ENCODE measurements at regions not wholly inside any gene's neighbourhood (a gene's known extent, or its start where the extent isn't known, plus 50 kb on each side); places are given as distances from the start of the nearest gene placed in this dataset.
"Not testable (repeated sequence)": the region's sequence is repeated elsewhere in the genome, so short reads cannot be mapped to it uniquely, and the experiment has no call there.

DNA sequence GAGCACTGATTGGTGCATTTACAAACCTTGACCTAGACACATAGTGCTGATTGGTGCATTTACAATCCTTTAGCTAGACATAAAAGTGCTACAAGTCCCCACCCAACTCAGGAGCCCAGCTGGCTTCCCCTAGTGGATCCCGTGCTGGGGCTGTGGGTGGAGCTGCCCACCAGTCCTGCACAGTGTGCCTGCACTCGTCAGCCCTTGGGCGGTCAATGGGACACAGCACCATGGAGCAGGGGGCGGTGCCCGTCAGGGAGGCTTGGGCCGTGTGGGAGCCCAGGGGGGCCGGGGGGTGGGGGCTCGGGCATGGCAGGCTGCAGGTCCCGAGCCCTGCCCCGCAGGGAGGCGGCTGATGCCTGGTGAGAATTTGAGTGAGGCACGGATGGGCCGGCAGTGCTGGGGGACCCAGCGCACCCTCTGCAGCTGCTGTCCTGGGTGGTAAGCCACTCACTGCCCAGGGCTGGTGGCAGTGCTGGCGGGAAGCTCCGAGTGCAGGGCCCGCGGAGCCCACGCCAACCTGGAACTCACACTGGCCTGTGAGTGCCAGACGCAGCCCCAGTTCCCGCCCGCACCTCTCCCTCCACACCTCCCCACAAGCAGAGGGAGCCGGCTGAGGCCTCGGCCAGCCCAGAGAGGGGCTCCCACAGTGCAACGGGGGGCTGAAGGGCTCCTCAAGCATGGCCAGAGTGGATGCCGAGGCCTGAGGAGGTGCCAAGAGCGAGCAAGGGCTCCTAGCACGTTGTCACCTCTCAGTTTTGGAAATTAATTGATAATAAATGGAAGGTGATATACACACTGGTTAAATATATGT lies 207.7 kb downstream of the RAP2B start:
- no peak for DNase-seq (ENCODE audit: extremely low read depth in 1 of 2, low read depth in 1 of 2)

DNA sequence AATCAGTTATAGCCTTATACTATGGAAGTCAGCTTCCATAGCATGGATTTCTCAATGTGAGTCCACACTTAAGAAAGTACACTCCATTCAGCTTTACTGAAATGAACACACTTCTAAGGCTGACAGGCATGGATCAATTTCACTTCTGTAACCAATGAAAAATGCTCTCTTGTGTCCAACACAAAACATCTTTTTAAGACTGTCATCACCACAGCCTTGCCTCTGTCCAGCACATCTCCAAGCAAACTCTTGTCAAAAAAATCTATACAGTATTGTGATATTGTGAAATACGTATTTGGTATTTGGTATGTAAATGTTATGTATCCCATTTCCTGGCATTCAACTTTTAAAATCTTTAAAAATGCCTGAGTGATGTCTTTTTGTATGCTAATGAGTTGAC lies 208.7 kb downstream of the RAP2B start:
- DNase-seq (ENCODE audit: extremely low read depth in 1 of 2, low read depth in 1 of 2), result no peak

DNA sequence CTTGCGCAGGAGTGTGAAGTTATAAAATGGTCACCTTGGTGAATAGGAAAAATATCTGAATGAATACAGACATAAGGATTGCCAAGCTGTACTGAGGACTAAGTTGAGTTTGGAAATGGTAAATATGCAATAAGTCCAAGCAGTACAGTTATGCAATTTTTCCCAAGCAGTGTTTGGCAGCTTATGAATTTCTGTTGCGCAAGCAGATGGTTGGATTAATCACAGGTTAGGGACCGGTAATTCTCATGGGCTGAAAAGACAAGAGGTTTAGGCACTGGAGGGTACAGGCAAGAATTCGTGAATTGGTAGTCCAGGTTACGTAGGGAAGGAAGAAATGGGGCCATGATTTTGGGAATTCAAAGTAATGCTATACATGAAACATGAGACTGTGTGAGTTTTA lies 210.3 kb downstream of the RAP2B start:
- no peak for DNase-seq (ENCODE audit: extremely low read depth in 1 of 2, low read depth in 1 of 2)

DNA sequence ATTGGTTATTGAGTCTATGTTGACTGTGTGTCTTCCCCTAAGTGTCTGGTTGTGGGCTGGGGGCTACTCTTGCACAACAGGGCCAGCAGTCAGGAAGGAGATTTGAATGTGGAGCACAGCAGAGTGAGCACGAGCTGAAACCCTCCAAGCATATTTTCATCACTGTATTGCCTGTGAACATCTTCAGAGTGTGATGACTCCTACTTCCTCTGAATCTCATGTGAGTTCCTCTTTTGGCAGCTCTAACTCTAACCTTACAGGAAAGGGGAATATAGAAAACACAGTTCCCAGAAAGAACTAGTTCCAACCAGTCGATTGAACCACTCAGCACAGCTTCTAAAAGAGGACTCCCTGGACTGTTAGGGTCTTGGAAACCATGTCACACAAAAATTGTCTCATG lies 211.6 kb downstream of the RAP2B start:
- no peak for DNase-seq (ENCODE audit: extremely low read depth in 1 of 2, low read depth in 1 of 2)

DNA sequence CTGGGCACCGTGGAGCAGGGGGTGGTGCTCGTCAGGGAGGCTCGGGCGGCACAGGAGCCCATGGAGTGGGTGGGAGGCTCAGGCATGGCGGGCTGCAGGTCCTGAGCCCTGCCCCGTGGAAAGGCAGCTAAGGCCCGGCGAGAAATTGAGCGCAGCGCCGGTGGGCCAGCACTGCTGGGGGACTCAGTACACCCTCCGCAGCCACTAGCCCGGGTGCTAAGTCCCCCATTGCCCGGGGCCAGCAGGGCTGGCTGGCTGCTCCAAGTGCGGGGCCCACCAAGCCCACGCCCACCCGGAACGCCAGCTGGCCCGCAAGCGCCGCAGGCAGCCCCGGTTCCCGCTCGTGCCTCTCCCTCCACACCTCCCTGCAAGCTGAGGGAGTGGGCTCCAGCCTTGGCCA lies 216.3 kb downstream of the RAP2B start:
- not testable (repeated sequence) for DNase-seq (ENCODE audit: extremely low read depth in 1 of 2, low read depth in 1 of 2)

DNA sequence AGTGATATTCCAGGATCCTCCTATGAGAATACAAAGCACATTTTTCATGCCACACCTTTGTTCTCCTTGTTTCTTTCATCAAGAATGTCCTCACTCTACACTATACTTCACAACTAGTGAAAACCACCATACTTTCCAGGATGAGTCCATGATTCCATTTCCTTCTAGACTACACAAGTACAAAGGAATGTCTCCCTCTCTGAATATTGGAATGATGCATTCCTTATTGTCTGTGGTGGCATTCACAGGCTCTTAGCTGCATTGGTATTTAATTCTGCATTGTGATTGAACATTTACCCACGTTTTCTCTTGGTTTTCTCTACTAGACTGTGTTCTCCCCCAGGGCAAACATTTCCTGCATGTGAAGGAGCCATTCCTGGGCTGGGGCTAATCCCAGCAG lies 217.5 kb downstream of the RAP2B start:
- no peak for DNase-seq (ENCODE audit: extremely low read depth in 1 of 2, low read depth in 1 of 2)

DNA sequence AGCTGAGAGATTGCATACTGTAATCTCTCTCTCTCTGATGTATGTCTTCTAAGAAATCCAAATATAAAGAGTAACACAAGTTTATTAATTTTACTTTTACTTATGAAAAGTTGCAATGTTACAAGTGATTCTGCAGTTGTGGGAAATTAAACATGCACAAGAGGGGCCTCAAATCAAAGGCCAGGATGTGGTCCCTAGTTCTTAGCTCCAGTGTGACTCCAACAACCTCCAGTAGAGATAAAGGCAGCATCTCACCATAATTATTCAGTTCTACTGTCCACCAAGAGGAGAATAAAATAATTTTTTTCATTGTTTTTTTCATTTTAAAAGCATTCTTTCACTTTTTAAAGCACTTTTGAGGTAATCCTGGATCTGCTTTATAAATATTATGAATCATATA lies 223.3 kb downstream of the RAP2B start:
- no peak for DNase-seq (ENCODE audit: extremely low read depth in 1 of 2, low read depth in 1 of 2)

DNA sequence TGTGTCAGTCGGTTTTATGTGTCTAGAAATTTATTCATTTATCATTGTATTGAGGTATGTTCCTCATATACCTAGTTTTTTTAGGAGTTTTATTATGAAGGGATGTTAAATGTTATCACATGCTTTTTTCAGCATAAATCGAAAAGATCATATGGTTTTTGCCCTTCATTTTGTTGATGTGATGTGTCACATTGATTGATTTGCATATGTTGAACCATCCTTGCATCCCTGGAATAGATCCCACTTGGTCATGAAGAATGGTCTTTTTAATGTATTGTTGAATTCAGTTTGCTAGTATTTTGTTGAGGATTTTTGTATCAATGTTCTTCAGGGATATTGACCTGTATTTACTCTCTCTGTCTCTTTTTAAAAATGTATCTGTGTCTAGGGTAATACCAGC lies 230.3 kb downstream of the RAP2B start:
- no peak for DNase-seq (ENCODE audit: extremely low read depth in 1 of 2, low read depth in 1 of 2)

DNA sequence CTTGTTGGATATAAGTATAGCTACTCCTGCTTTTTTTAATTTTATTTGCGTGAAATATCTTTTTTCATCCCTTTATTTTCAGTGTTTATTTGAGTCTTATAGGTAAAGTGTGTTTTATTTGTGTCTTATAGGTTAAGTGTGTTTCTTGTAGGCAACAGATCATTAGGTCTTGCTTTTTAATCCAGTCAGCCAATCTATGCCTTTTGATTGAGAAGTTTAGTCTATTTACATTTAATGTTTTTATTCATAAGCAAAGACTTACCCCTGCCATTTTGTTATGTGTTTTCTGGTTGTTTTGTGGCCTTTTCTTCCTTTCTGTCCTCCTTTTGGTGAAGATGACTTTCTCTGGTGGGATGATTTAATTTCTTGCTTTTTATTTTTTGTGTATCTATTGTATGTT lies 232.0 kb downstream of the RAP2B start:
- no peak for DNase-seq (ENCODE audit: extremely low read depth in 1 of 2, low read depth in 1 of 2)

DNA sequence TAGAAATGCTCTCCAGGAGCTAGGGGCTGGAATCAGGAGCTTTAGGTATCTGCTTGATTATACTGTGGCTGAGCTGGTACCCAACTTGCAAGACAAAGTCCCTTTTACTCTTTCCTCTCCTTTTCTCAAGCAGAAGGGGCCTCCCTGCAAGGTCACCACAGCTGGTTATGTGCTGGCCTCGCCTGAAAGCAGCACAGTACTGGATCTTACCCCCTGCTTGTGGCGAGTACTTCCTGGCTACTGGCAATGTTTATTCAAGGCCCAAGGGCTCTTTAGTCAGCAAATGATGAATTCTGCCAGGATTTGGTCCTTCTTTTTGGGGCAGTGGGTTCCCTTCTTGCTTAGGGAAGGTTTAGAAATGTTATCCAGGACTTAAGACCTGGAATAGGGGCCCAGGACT lies 234.6 kb downstream of the RAP2B start:
- DNase-seq (ENCODE audit: extremely low read depth in 1 of 2, low read depth in 1 of 2), result no peak

DNA sequence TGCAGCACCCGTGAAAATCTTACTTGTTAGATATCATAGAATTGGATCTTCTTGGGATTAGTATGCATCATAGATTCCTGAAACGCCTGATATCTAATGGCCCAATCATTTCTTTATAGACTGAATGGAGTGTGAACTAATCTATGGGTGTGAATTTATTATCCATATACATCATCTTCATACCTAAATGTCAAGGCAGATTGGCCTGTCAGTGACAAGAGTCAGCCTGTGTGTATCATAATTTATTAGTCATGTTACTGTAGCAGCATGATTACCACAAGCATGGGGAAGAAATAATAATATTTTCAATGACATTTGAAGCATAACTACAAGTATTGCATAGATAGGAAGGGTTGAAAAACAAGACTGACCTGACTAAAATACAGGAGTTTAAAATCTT lies 235.8 kb downstream of the RAP2B start:
- DNase-seq (ENCODE audit: extremely low read depth in 1 of 2, low read depth in 1 of 2), result no peak

DNA sequence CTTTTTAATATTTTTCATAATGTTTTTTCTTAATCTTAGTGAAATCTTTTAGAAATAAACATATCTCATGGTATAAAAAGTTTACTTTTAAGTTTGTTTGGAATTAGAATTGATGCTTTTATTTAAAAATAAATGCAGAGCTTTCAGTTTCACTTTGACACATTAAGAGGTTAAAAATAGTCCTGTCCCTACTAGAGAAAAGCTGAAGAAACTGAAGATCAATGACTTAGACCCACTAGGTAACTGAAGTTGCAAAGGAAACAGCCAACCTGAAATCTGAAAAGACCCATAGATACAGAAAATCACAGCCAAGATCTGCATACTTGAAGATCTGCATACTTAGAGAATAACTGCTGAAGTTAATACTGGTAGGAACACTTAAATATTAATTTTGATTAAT lies 237.6 kb downstream of the RAP2B start:
- no peak for DNase-seq (ENCODE audit: extremely low read depth in 1 of 2, low read depth in 1 of 2)

DNA sequence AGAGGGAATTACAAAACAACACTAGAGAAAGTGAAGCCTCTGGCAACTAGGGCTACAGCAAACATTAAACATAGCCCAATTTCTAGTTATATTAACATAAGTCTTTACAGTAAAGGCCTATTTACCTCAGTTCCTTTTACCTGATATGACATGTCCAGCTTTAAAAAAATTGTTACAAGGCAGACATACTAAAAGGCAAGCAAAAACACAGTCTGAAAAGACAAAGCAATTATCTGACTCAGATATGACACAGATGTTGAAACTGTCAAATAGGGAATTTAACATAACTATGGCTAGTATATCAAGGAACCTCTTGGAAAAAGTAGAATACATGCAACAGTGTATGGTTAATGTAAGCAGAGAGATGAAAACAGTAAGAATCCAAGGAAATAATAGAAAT lies 238.6 kb downstream of the RAP2B start:
- no peak for DNase-seq (ENCODE audit: extremely low read depth in 1 of 2, low read depth in 1 of 2)

DNA sequence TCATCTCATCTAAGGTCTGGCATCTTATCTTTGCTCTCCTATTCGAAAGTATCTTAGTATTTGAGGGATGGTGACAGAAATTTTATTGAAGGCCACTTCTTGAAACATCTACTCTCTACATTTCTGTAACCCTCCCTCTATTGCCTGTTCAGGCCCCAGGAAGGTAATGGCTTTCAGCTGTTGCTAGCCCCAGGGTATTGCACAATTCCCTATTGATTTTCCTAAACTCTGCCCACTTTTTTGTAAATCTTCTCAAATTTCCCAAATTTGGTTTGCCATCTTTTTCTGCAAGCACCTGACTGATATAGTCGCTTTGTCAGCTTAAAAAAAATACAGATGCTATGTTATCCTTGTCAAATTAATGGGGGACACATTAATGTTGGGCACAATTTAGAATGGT lies 242.1 kb downstream of the RAP2B start:
- DNase-seq (ENCODE audit: extremely low read depth in 1 of 2, low read depth in 1 of 2), result no peak

DNA sequence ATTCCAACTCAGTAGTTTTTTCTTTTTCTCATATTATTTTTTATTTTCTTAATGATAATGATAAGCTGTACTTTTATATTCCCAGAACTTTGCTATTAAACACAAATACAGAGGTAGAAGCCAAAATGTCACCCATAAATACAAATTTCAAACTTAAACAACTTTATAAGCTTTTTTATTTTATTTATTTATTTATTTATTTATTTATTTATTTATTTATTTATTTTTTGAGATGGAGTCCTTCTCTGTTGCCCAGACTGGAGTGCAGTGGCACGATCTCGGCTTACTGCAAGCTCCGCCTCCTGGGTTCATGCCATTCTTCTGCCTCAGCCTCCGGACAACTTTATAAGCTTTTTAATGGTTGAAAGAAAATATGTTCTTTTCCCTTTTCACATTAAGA lies 243.3 kb downstream of the RAP2B start:
- DNase-seq (ENCODE audit: extremely low read depth in 1 of 2, low read depth in 1 of 2), result not testable (repeated sequence)

DNA sequence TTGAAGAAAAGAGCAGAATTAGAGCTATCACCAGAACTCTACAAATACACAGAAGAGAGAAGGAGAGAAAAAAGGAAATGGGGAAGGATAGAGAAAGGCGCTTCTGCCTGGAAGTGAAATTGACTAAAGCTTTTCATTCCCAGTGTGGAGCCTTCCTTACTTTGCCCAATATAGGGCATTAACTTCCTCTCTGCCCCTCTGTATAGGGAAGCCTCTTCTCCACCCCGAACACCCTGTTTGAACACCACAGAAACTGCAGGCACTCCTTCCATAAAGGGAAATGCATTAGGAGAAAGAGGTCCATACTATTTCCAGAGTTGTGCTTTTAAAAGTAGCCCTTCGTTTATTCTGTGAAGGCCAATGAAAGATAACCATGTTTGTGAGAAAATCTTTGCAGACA lies 248.5 kb downstream of the RAP2B start:
- no peak for DNase-seq (ENCODE audit: extremely low read depth in 1 of 2, low read depth in 1 of 2)

DNA sequence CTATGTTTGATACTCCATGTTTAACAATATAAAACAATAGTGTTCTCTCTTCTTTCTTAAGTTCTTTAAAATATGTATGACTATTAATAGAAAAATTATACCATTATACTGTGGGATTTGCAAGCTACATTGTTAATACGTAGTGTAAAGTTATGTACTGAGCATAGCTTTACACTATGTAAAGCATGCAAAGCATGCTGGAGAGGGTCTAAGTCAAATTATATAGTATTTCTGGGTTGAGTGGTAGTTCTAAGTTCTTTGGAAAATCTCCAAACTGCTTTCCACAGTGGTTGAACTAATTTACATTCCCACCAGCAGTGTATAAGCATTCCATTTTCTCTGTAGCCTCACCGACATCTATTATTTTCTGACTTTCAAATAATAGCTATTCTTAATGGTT lies 253.0 kb downstream of the RAP2B start:
- DNase-seq (ENCODE audit: extremely low read depth in 1 of 2, low read depth in 1 of 2), result no peak

DNA sequence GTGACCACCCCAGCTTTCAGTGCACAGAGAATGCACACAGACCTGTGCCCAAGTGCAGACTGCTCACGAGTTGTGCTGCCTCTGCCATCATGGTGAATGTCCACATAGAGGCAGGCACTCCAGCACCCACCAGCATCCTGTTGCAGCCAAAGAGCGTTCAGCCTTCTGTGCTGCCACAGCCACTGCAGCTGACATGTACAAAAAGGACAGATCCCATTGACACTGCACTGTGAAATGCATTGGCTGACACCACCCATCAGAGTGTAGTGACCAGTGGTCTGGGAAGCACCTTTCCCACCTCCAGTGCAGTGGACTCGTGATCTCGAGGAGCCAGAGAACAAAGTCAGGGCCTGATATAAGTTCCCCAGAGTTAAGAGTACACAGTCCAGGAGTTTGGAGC lies 260.3 kb downstream of the RAP2B start:
- no peak for DNase-seq (ENCODE audit: extremely low read depth in 1 of 2, low read depth in 1 of 2)

DNA sequence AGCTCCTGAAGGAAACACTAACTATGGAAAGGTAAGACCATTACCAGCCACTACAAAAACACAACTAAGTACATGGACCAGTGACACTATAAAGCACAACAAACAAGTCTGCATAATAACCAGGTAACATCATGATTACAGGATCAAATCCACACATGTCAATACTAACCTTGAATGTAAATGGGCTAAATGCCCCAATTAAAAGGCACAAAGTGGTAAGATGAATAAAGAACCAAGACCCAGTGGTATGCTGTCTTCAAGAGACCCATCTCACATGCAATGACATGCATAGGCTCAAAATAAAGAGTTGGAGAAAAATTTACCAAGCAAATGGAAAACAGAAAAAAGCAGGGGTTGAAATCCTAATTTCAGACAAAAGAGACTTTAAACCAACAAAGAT lies 261.8 kb downstream of the RAP2B start:
- not testable (repeated sequence) for DNase-seq (ENCODE audit: extremely low read depth in 1 of 2, low read depth in 1 of 2)

DNA sequence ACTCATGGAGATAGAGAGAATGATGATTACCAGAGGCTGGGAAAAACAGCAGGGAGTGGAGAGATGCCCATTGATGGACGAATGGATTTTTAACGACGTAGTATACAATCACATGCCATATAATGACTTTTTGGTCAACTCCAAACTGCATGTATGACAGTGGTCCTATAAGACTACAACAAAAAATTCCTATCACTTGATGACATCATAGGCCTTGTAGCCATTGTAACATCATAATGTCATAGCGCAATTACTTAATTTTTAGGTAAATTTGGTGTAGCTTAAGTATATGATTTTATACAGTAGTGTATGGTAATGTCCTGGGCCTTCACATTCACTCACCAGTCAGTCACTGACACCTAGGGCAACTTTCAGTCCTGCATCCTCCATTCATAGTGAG lies 264.3 kb downstream of the RAP2B start:
- no peak for DNase-seq (ENCODE audit: extremely low read depth in 1 of 2, low read depth in 1 of 2)

DNA sequence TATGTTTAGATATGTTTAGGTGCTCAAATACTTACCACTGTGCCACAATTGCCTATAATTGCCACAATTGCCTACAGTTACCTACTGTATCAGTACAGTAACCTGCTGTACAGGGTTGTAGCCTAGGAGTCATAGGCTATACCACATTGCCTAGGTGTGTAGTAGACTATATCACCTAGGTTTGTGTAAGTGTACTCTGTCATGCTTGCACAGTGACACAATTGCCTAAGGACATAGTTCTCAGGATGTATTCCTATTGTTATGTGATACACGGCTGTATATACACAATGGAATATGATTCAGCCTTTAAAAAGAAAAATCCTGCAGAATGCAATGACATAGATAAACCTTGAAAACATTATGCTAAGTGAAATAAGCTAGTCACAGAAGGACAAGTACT lies 264.8 kb downstream of the RAP2B start:
- DNase-seq (ENCODE audit: extremely low read depth in 1 of 2, low read depth in 1 of 2), result no peak

DNA sequence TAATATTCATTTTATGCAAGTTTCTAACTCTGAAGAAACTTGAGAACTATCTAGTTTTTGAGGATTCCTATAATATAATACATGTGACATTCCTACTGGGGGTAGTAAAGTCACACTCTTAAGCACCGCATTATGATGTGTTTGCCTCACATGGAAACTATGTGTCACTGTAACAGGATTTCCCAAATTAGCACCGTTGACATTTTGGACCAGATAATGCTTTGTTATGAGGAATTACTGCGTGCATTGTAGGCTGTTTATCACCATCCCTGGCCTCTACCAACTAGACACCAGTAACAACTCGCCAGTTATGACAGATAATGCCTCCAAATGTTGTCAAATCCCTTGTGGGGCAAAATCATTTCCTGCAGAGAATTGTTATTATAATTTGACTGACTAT lies 267.8 kb downstream of the RAP2B start:
- DNase-seq (ENCODE audit: extremely low read depth in 1 of 2, low read depth in 1 of 2), result no peak

DNA sequence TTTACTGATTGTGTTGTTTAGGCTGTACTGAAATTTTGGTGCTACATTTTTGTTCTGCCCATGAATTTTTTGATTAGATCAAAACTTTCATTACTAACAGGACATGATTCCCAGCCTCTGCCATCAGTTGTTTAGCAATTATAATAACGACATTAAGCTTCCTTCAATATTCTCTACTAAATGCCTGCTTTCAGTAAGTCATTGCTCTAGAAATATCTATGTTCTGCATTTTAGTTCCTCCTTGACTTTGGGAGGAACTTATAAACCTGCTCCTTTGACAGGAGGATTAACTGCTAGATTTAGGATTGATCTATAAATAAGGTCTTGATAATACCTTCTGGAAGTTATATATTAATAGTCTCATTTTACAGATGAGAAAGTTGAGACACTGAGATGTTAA lies 269.1 kb downstream of the RAP2B start:
- DNase-seq (ENCODE audit: extremely low read depth in 1 of 2, low read depth in 1 of 2), result no peak
